ENCODE measurements at regions not wholly inside any gene's neighbourhood (a gene's known extent, or its start where the extent isn't known, plus 50 kb on each side); places are given as distances from the start of the nearest gene placed in this dataset.

- TF ChIP-seq CTCF (IDR thresholded peaks at IDR 0.05) (no peak), POLR2AphosphoS5 (IDR thresholded peaks at IDR 0.05) (no peak)
Measured at GRCh38 chr5:27308153-27308552, 269.8 kb upstream of the CDH9 start.

All from prostate gland (tissue), 2 donors.